ENCODE measurements at regions not wholly inside any gene's neighbourhood (a gene's known extent, or its start where the extent isn't known, plus 50 kb on each side); places are given as distances from the start of the nearest gene placed in this dataset.
"Not testable (repeated sequence)": the region's sequence is repeated elsewhere in the genome, so short reads cannot be mapped to it uniquely, and the experiment has no call there.

DNA sequence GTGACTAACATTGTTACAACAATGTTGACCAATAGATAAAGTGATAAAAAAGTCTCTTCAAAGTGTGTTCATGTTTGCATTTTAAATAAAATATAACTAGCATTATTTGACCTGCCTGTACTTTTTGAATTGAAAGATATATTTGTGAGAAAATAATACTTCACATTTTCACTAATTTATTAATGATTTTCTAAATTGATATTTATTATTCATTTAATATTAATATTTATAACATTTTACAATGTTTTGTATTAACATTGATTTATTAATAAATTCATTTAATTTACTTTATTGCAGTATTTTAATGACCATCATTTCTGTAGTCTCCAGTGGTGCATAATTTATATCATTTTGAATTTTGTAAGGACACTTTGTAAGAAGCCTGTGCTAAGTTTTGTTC is 150.0 kb upstream of the BET1 start:
- Histone ChIP-seq H3K36me3 (no peaks in the 10 kb centered on the region), H3K9me3 (no peaks in the 10 kb centered on the region), H3K4me3 (no peak overlapping the region), H3K27me3 (no peaks in the 10 kb centered on the region), H3K27ac (no peak overlapping the region), H3K4me1 (no peaks in the 10 kb centered on the region)
- intact Hi-C loops (cut with DNase I; ENCODE audit: low total_unique reads): no loop called here
- TF ChIP-seq, protein P1, sequence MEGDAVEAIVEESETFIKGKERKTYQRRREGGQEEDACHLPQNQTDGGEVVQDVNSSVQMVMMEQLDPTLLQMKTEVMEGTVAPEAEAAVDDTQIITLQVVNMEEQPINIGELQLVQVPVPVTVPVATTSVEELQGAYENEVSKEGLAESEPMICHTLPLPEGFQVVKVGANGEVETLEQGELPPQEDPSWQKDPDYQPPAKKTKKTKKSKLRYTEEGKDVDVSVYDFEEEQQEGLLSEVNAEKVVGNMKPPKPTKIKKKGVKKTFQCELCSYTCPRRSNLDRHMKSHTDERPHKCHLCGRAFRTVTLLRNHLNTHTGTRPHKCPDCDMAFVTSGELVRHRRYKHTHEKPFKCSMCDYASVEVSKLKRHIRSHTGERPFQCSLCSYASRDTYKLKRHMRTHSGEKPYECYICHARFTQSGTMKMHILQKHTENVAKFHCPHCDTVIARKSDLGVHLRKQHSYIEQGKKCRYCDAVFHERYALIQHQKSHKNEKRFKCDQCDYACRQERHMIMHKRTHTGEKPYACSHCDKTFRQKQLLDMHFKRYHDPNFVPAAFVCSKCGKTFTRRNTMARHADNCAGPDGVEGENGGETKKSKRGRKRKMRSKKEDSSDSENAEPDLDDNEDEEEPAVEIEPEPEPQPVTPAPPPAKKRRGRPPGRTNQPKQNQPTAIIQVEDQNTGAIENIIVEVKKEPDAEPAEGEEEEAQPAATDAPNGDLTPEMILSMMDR (IDR thresholded peaks at IDR 0.05): no peak
- DNase-seq: no peak

DNA sequence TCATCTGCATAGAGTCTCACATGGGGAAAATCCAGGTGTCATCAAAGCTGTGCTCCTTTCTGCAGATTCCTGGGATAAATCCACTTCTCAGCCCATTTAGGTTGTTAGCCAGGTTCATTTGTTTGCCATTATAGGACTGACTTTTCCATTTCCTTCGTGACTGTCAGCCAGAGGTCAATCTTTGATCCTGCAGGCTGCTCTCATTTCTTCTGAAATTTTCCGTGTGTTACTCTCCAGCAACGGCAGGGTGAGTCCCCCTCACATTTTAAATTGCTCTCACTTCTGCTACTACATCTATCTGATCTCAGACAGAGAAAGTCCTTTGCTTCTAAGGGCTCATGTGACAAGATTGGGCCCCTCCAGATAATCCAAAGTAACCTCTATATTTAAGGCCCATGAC is 150.7 kb upstream of the BET1 start:
- TF ChIP-seq, protein P1 (IDR thresholded peaks at IDR 0.05): no peak
- Histone ChIP-seq H3K4me3 (no peak overlapping the region), H3K27me3 (no peaks in the 10 kb centered on the region), H3K9me3 (no peaks in the 10 kb centered on the region), H3K36me3 (no peaks in the 10 kb centered on the region), H3K4me1 (no peaks in the 10 kb centered on the region), H3K27ac (no peak overlapping the region)
- DNase-seq: no peak
- intact Hi-C loops (cut with DNase I; ENCODE audit: low total_unique reads): no loop called here

DNA sequence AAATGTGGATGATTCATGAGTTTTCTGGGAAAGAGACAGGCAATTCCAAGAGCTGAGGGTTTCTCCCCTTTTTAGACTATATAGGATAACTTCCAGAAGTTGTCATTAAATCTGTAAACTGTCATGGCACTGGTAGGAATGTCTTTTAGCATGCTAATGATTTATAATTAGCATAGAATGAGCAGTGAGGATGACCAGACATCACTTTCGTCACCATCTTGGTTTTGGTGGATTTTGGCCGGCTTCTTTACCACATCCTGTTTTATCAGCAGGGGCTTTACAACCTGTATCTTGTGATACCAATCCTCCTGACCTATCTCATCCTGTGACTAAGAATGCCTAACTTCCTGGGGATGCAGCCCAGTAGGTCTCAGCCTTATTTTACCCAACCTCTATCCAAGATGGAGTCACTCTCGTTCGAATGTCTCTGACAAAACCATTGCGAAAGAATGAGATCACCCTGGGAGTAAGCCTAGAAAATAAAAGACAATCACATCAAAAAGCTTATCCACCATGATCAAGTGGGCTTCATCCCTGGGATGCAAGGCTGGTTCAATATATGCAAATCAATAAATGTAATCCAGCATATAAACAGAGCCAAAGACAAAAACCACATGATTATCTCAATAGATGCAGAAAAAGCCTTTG is 153.6 kb upstream of the BET1 start:
- H3K4me3 ChIP-seq; H3K9me3 ChIP-seq; DNase-seq; intact Hi-C loops (cut with DNase I; ENCODE audit: low total_unique reads); H3K27ac ChIP-seq; H3K4me1 ChIP-seq; H3K36me3 ChIP-seq; H3K27me3 ChIP-seq: not testable (repeated sequence)

DNA sequence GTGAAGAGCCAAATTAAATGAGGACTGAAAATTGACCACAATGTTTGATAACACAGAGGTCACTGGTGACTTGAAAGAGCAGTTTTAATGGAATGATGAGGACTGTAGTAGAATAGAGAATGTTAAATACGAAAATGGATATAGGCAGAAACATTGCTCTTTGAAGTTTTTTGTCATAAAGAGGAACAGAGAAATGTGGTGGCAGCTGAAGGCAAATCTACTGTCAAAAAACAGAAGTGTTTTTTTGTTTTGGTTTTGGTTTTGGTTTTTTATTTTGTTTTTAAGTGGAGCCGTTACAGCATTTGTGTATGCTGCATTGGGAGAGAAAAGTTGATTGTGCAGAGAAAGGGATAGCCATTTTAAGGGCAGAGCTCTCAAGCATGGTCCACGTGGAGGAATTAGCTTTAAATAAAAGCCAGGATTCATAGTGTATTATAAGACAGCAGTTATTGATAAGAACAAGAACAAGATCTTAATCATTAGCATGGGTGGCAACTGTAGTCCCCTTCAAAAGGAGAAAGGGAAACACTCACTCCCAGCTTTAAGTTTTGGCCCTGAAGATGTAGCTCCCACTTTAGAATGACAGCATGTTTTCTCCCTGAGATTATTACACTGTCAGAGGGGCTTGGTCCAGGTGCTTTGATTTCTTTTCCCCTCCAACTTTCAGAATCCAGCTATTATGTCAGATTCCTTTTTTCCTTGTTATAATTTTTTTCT is 156.7 kb upstream of the BET1 start:
- no peaks in the 10 kb centered on the region for H3K4me1 ChIP-seq
- TF ChIP-seq, protein P1 (IDR thresholded peaks at IDR 0.05): no peak
- no peak for DNase-seq
- H3K36me3 ChIP-seq: no peaks in the 10 kb centered on the region
- H3K4me3 ChIP-seq: no peak overlapping the region
- H3K27me3 ChIP-seq: no peaks in the 10 kb centered on the region
- intact Hi-C loops (cut with DNase I; ENCODE audit: low total_unique reads): no loop called here
- no peak overlapping the region for H3K27ac ChIP-seq
- H3K9me3 ChIP-seq: no peaks in the 10 kb centered on the region

DNA sequence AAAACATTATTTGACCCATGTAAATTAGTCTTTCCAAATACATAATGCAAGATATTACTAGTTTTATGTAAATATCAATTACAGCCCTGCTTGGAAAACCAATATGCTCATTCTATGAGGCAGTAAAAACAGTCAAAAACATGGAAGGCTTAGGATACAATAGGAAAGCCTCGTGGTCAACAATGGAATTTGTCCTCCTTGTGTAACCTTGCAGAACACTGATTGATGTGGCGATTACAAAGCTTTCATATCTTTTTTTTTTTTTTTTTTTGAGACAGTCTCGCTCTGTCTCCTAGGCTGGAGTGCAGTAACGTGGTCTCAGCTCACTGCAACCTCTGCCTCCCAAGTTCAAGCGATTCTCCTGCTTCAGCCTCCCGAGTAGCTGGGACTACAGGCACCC is 157.3 kb upstream of the BET1 start:
- TF ChIP-seq, protein P1 (IDR thresholded peaks at IDR 0.05): no peak
- Histone ChIP-seq H3K4me3 (no peak overlapping the region), H3K9me3 (no peaks in the 10 kb centered on the region), H3K36me3 (no peaks in the 10 kb centered on the region), H3K4me1 (no peaks in the 10 kb centered on the region), H3K27ac (no peak overlapping the region), H3K27me3 (no peaks in the 10 kb centered on the region)
- intact Hi-C loops (cut with DNase I; ENCODE audit: low total_unique reads): no loop called here
- no peak for DNase-seq

DNA sequence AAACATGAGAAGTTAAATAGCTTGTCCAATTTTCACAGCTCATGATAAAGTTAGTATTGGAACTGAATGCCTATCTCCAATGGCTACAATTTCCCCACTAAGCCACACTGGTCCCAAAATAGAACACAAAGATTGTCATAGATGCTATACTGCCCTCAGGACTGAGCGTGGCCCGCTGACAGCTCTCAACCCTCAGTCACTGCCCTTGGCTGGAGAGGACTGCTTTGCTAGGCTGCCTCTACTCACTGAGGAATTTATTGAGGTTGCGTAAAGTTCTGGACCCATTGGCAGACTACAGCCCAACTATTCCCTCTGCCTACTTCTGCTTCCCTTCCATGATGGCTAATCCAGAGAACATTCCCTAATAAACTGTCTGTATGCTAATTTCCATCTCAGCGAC is 165.5 kb upstream of the BET1 start:
- H3K27ac ChIP-seq: no peak overlapping the region
- intact Hi-C loops (cut with DNase I; ENCODE audit: low total_unique reads): no loop called here
- H3K9me3 ChIP-seq: no peaks in the 10 kb centered on the region
- no peaks in the 10 kb centered on the region for H3K4me1 ChIP-seq
- no peak overlapping the region for H3K4me3 ChIP-seq
- H3K27me3 ChIP-seq: no peaks in the 10 kb centered on the region
- DNase-seq: no peak
- no peaks in the 10 kb centered on the region for H3K36me3 ChIP-seq
- TF ChIP-seq, protein P1 (IDR thresholded peaks at IDR 0.05): no peak

Measured in tibial artery (tissue), 4 donors.